Stomach (tissue), 4 donors: ENCODE measurements at regions not wholly inside any gene's neighbourhood (a gene's known extent, or its start where the extent isn't known, plus 50 kb on each side); places are given as distances from the start of the nearest gene placed in this dataset.

Experiments
- POLR2A ChIP-seq, 4 donors: fragments of 450-650 bp; IDR thresholded peaks; one replicate each; pipeline ENCODE4 v1.6.1; 2016; ENCODE audit warnings: antibody characterized with exemption in 4 of 4, control low read depth in 2 of 4, mild to moderate bottlenecking in 1 of 4, moderate library complexity in 1 of 4
- POLR2AphosphoS5 ChIP-seq, 3 donors: sonication (generic); formaldehyde crosslinking; IDR thresholded peaks; one replicate each; pipeline ENCODE4 v1.6.1; 2016; ENCODE audit warnings: antibody characterized with exemption in 3 of 3
- TF ChIP-seq, protein P1 (sequence below), 7 experiments: fragments of 450-650 bp in 4 of 7; fragments of 200-600 bp in 3 of 7; sonication (generic) in 3 of 7; IDR thresholded peaks; one replicate each; pipeline ENCODE4 v1.5.1; 2016 to 2019; ENCODE audit warnings: antibody characterized with exemption in 7 of 7, control low read depth in 2 of 7, mild to moderate bottlenecking in 1 of 7

DNA sequence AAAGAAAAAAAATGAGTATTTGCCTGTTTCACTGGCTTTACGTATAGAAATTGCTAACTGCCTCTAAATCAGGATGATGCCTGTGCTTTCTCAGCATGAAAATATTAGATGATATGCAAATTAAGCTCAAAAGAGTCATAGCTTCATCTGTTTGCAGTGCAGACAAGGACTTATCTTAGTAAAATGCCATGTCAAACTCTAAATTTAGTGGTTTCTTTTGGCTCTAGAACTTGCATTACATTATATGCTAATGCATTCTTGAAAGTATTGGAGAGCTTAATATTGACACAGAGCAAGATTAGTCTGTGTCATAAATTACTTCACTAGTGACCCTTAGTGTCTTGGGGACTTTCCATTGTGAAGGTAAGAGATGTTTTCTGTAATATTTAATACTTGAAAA, 1109.1 kb upstream of the NRXN1 start:
- TF ChIP-seq POLR2A (IDR thresholded peaks at IDR 0.05) (no peak), POLR2AphosphoS5 (IDR thresholded peaks at IDR 0.05) (no peak)
- TF ChIP-seq, protein P1, sequence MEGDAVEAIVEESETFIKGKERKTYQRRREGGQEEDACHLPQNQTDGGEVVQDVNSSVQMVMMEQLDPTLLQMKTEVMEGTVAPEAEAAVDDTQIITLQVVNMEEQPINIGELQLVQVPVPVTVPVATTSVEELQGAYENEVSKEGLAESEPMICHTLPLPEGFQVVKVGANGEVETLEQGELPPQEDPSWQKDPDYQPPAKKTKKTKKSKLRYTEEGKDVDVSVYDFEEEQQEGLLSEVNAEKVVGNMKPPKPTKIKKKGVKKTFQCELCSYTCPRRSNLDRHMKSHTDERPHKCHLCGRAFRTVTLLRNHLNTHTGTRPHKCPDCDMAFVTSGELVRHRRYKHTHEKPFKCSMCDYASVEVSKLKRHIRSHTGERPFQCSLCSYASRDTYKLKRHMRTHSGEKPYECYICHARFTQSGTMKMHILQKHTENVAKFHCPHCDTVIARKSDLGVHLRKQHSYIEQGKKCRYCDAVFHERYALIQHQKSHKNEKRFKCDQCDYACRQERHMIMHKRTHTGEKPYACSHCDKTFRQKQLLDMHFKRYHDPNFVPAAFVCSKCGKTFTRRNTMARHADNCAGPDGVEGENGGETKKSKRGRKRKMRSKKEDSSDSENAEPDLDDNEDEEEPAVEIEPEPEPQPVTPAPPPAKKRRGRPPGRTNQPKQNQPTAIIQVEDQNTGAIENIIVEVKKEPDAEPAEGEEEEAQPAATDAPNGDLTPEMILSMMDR (IDR thresholded peaks at IDR 0.05) = no peak
